NCI-H146 treated with DMSO at 0.1 percent for 48 hours (cell line): ENCODE measurements at regions not wholly inside any gene's neighbourhood (a gene's known extent, or its start where the extent isn't known, plus 50 kb on each side); places are given as distances from the start of the nearest gene placed in this dataset.
"Not testable (repeated sequence)": the region's sequence is repeated elsewhere in the genome, so short reads cannot be mapped to it uniquely, and the experiment has no call there.

Source experiments
- DNase-seq: peaks from one replicate; lab custom pipeline; 2025; ENCODE audit not compliant: unreplicated experiment; lab: John Stamatoyannopoulos, UW

DNA sequence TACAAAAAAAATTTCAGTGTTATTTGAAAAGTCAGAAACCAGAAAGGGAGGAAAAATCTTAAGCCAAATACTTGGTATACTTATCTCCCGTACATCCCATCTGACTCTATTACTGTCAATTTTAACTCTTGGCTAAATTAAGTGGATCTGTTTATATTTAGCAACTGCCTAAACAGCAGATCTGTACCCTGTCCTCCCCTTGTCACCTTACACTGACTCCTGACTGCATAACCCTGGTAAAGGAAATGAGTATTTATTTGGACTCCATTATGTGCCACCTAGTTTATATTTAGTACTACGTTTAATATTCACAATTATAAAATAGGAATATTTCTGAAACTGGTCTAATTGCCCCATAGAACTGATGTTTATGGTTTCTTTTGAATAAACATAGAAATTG lies 730.2 kb upstream of the GJE1 start:
- no peak for DNase-seq

GRCh38 chr6:141401851-141402250 lies 730.9 kb upstream of the GJE1 start:
- no peak for DNase-seq

DNA sequence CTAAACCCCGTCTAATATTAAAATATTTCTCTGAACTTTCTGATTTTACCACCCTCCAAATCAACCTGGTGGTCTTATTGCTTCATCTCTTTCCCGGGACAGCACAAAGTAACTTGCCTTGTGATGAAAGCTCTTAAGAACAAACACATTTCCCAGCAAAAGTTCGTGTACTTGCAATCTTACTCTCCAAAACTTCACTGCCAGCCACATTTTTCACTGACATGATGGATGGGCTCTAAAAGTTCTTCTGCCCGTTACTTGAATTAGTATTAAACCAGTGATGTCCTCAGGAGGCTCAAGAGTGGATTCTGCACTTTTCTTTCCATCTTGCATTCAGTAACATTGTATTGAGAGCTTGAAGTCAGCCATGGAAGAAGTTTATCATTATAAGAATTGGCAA lies 731.6 kb upstream of the GJE1 start:
- no peak for DNase-seq

DNA sequence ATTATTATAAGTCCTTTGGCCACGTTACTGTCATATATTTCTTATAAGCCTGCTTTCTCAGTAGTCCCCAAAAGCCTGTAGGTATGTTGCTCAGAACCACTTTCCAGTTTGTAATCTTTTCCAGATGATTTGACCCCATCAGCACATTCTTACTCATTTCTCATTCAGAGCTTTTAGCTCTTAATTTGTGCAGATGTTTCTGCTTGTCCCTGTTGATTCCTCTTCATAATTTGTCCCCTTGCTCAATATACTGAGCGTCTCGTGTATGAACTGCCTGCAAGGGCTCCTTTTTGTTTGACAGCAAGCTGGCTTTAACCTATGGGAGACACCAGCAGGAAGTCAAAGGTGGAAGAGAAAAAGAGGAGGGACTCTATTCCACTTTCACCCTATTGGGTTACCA lies 733.8 kb upstream of the GJE1 start:
- DNase-seq: no peak

DNA sequence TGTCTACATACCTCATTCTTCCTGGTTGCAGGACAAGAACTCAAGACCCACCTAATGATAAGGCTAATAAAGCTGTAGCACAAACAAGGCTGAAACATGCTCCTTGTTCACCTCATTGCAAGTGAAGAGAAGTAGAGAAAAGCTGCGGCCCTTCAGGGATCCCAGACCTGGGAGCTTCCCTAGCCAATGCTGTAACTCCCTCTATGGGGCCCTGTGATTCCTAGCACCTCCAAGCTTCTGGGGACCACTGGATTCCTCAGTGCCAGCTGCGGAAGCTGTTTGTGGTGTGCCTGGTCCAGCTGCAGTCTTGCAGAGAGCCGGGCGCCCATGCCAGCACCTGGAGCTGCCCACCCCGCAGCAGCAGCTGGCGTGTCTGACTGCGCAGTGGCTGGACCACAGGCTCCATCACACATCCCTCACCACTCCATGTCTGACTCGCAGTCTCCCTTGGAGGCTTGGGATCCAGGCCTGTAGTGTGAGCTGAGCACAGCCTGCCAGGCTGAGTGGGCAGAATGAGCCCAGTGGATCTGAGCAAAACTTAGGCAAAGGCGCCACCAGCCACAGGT lies 737.2 kb upstream of the GJE1 start:
- DNase-seq: no peak

- DNase-seq: no peak
These were observed 738.1 kb upstream of the GJE1 start for GRCh38 chr6:141394565-141395051.

- DNase-seq: no peak
These were observed 738.6 kb upstream of the GJE1 start for GRCh38 chr6:141394125-141394536.

GRCh38 chr6:141393405-141394124 lies 739.2 kb upstream of the GJE1 start:
- no peak for DNase-seq

DNA sequence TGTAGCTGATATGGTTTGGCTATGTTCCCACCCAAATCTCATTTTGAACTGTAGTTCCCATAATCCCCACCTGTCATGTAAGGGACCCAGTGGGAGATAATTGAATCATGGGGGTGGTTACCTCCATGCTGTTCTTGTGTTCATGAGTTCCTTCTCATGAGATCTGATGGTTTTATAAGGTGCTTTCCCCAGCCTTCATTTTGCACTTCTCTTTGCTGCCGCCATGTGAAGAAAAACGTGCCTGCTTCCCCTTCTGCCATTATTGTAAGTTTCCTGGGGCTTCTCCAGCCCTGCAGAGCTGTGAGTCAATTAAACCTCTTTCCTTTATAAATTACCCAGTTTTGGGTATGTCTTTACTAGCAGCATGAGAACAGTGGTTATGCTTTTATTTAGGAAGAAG lies 741.6 kb upstream of the GJE1 start:
- not testable (repeated sequence) for DNase-seq

GRCh38 chr6:141388666-141389065 lies 744.1 kb upstream of the GJE1 start:
- no peak for DNase-seq

DNA sequence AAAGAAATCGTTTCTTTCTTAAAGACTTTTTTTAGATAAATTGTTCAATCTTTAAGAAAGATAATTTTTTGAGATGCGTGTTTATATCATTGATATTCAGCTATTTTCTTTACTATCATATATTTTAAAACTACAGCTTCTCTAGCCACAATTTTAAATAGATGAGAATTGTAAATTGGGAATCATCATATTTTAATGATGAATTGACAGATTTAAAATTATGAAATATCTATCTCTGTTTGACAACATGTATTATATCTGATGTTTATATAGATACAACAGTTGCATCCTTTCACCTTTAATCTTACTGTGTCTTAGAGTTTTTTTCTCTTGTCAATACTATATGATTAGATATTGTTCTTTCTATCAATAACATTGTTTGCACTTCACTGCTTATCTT lies 762.3 kb upstream of the GJE1 start:
- DNase-seq: no peak

- DNase-seq: not testable (repeated sequence)
These were observed 765.9 kb upstream of the GJE1 start for GRCh38 chr6:141366796-141367195.

GRCh38 chr6:141364694-141365093 lies 768.0 kb upstream of the GJE1 start:
- DNase-seq: no peak

DNA sequence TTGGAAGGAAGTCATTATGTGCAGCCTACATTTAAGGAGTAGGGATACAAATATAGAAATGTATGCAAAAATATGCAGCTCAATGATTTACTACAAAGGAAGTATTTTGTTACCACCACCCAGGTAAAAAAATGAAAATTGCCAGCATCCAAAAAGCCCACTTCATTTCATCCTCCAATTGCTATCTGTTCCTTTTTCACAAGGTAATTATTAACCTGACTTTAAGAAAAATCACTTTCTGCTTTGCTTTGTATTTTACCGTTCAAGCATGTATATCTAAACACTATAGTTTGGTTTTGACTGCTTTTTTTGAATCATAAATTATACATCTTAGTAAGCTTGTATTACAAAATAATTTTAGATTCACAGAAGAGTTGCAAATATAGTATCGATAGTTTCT lies 768.5 kb upstream of the GJE1 start:
- no peak for DNase-seq

DNA sequence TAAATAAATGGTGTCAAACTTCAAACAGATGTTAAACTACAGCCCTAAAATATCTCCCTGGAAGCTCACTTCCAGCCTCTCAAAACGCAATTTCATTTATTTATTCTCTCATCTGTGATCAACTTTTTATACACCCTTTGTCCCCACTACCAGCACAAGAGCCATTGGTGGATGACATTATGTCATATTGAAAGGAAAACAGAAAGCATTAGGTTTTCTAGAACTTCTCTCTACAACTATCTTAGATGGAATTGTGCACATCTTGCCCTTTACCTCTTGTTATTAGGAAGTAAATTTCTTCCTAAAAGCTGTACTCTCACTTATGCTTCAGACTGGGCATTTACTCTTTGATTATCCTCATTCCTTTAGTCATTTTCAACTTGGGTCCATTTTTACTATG lies 771.2 kb upstream of the GJE1 start:
- DNase-seq: no peak

DNA sequence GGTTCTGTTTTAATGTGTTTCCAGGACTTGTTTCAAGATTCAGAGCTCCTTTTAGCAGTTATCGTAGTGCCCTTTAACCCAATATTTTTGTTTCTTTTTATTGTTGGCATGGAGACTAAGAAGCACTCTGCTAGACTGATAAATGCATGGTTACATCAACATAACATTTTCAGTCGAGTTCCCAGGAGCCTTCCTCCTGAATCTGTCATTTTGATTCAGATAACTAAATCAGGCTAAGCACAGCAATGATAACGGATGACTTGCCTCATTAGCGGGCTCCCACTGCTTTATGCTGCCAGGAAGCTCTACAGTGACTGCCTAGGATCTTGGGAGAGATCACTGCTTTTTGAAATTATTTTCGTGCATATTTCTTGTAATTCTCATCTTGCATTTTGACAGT lies 772.8 kb upstream of the GJE1 start:
- no peak for DNase-seq

DNA sequence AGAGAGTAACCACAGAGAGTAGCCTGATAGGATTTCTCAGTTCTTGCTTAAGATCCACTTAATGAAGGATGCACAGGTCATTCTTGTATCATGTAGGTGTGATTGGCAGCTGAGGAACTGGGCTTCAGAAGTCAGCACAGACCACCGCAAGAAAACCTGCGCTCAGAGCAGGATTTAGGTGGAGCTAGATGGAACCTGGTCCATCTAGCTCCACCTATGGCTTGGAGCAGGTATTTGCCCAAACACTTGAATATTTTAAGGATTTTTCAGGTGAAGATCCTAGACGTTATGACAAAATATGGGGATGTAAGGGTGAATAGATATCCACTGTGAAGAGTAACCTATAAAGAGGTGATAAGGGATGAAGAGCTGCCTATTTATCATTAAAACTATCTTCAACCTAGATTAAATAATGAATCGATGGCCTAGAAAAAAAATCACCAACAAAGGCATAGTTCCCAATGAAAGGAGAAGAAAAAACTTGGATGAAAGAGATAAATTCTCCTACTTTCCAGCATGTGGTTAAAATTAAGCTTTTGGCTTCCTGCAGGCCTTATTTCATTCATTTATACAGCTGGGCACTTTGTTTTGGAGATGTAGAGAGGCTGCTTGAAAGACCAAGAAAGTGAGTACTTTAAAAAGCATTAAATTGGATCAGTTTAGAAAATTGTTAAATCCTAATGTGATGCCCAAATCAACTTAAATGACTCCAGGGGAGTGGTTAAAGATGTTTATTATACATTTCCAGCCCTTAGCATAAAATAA lies 778.4 kb upstream of the GJE1 start:
- DNase-seq: no peak

- DNase-seq: no peak
These were observed 781.0 kb upstream of the GJE1 start for GRCh38 chr6:141351721-141352120.

- no peak for DNase-seq
These were observed 783.0 kb upstream of the GJE1 start for GRCh38 chr6:141349710-141350109.

DNA sequence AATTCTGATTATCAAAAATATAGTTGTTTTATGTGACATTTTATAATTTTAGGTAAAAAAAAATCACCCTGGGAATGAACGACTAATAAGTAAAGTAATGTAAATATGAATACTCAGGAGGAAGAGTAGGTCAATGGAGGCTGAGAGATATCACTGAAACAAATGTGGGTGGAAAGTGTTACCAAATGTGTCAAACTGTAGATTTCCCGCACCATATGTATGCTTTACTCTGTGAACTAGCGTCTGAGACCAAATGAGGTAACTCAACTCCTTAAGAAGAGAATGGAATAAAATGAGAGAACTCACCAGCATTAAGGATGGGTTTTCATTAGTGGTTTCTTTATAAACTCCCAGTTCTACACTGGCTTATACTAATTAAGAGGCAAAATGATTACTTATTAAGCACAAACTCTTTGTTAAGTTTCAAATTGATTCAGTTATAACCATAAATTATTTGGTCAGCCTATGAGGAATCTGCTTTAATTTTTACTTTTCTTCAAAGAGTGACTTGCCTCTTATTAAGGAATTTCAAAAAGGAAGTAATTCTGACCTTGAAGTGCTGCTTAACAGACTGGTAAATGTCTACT lies 784.7 kb upstream of the GJE1 start:
- DNase-seq: no peak

- no peak for DNase-seq
These were observed 785.6 kb upstream of the GJE1 start for GRCh38 chr6:141347086-141347485.

DNA sequence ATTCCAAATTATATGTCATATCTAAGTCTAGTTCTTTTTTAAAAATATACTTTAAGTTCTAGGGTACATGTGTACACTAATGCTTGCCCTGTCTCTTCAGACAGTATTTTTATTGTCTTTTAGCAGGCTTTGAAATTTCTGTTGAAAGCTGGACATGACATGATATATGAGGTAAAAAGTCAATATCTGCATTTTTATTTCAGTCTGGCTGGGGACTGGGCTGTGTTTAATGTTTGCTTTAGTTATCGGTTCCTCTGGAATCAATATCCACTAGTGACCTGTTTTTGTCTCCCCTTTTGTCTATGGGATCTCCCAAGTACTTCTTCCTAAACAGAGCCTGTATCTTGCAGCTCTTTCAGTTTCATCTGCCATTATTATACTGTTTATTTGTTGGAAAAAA lies 786.2 kb upstream of the GJE1 start:
- peak; percentile 99 for DNase-seq
